Neuron (in vitro differentiated cells): ENCODE measurements at regions not wholly inside any gene's neighbourhood (a gene's known extent, or its start where the extent isn't known, plus 50 kb on each side); places are given as distances from the start of the nearest gene placed in this dataset.

ENCODE experiments used
- H2AFZ ChIP-seq: one replicate; pipeline ENCODE4 v1.6.1; 2013; ENCODE audit warnings: low read depth, mild to moderate bottlenecking, inconsistent platforms, low read length, moderate library complexity
- H3K27me3 ChIP-seq: one replicate; pipeline ENCODE4 v1.6.1; 2013; ENCODE audit warnings: low read length; ENCODE audit not compliant: insufficient read depth
- H3K36me3 ChIP-seq: one replicate; pipeline ENCODE4 v1.6.1; 2013; ENCODE audit warnings: low read length; ENCODE audit not compliant: insufficient read depth
- H3K4me1 ChIP-seq: one replicate; pipeline ENCODE4 v1.6.1; 2013; ENCODE audit warnings: low read length; ENCODE audit not compliant: insufficient read depth
- H3K4me3 ChIP-seq: 2 replicates; pipeline ENCODE4 v1.5.1; 2013; ENCODE audit warnings: mild to moderate bottlenecking, low read length, moderate library complexity
- H3K9me3 ChIP-seq: one replicate; pipeline ENCODE4 v1.6.1; 2013; ENCODE audit warnings: low read length

DNA sequence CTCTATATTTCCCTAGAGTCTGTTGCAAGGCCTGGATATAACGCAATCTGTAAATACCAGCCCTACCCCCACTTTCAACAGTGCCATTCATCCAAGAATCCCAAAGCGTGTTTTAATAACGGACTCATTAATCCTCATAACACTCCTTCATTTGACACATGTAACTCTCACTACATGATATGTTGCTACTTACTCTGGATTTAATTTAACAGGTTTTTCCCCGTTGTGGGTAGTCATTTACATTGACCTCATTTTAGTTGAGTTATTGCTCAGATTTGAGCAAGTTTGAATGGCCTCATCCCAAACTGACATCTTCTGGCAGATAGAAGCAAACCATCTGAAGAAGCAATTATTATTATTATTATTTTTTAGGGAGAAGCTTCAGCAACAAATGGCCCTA lies 125.4 kb upstream of the NPVF start:
- no peak overlapping the region for H2AFZ ChIP-seq
- H3K36me3 ChIP-seq = no peaks in the 10 kb centered on the region
- H3K4me3 ChIP-seq = no peak overlapping the region
- peaks cover 3% of the 10 kb centered on the region for H3K27me3 ChIP-seq
- H3K4me1 ChIP-seq = peaks cover 11% of the 10 kb centered on the region
- no peaks in the 10 kb centered on the region for H3K9me3 ChIP-seq

DNA sequence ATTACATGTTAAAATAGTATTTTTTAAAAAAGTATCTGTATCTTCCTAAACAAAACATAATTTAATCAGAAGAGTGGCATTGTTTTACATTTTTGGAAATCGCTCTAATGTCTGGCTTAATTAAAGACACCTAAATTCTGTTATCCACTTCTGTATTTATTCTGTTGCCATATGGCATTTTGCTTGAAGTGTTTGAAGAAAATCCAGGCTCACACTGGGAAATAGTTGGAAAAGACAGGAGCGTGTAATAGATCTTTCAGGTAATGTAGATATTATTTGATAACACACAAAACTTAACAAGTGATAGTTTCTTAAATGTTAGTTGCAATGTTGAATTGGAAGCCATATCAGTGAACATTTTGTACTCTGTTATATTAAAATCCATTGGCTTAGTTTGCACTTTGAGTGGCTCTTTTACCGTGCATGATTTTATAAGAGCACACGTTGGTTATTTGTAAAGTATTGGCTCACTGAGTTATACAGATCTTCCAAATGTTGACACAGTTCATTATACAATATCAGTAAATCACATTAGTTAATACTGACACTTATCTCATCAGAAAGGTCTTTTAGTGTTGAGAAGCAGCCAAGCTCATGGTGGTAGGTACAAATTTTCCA lies 128.4 kb upstream of the NPVF start:
- H2AFZ ChIP-seq = no peak overlapping the region
- peaks cover 3% of the 10 kb centered on the region for H3K9me3 ChIP-seq
- H3K36me3 ChIP-seq = no peaks in the 10 kb centered on the region
- no peak overlapping the region for H3K4me3 ChIP-seq
- H3K27me3 ChIP-seq = peaks cover 3% of the 10 kb centered on the region
- H3K4me1 ChIP-seq = peaks cover 30% of the 10 kb centered on the region

DNA sequence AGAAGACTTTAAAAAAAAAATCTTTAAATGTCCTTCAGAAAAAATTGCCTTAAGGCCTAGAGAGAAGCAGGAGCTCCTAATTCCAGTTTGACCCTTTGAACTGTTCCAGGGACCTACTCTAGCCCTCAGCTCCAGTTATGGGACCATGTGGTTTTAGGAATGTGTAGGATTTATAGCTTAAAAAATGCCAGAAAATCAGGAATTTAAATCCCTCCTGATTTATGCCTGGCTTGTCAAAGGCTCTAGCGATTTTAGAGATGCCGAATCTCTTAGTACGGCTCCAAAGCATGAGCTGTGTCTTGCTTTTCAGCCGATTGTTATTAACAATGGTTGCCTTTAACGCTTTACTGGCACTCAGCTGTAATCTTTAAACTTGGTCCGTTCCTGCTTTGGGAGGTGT lies 130.6 kb upstream of the NPVF start:
- Histone ChIP-seq H3K4me1 (peaks cover 30% of the 10 kb centered on the region), H3K4me3 (peak overlapping the region; percentile 24), H2AFZ (peak overlapping the region; percentile 38), H3K9me3 (peaks cover 3% of the 10 kb centered on the region), H3K27me3 (no peaks in the 10 kb centered on the region), H3K36me3 (no peaks in the 10 kb centered on the region)

DNA sequence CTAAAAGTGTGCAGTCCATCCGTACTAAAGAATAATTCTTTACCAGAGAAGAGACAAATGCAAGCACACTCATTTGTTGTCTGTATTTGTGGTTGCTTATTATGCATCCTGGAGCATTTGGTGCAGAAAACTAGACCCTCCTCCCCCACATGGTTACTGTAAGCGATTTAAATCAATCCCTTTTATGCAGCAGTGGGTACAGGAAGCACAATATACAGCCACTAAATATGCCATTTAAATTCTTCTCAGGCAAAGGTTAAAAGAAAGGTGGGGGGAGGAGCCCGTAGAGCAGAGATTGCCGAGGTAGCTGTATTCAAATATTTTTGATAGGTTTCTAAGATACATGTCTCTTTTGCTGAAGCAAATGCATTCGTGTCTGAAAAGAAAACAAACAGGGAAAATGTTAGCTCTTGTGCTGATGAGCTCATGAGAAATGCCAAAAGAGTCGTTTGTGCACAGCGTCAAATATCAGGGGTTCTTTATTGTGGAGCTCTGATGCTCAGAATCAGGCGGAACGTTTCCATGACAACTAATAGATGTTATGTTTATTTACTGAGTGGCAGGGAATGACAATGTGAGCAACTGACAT lies 131.3 kb upstream of the NPVF start:
- no peaks in the 10 kb centered on the region for H3K36me3 ChIP-seq
- H3K4me1 ChIP-seq = peaks cover 30% of the 10 kb centered on the region
- peaks cover 3% of the 10 kb centered on the region for H3K9me3 ChIP-seq
- peak overlapping the region; percentile 24 for H3K4me3 ChIP-seq
- peak overlapping the region; percentile 38 for H2AFZ ChIP-seq
- H3K27me3 ChIP-seq = no peaks in the 10 kb centered on the region

DNA sequence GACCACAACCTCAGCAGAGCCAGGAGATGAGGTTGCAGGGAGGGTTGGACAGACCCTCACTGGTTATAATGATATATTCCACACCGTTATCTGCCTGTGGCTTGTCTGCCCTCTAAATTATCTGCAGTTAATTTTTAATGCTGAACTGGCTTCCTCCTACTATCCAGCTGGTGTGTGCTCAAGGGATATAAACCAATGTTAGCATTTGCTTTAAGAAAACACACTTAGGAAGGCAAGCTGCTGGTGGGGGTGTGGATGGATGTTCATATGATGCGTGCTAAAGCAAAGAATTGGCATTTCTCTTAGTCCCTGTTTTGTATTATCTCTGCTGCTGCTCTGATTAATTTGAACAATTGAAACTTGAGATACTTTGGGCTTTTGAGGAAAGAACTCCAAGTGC lies 132.2 kb upstream of the NPVF start:
- H3K4me1 ChIP-seq = peaks cover 30% of the 10 kb centered on the region
- no peak overlapping the region for H3K4me3 ChIP-seq
- no peak overlapping the region for H2AFZ ChIP-seq
- no peaks in the 10 kb centered on the region for H3K36me3 ChIP-seq
- H3K9me3 ChIP-seq = peaks cover 3% of the 10 kb centered on the region
- H3K27me3 ChIP-seq = peaks cover 2% of the 10 kb centered on the region

DNA sequence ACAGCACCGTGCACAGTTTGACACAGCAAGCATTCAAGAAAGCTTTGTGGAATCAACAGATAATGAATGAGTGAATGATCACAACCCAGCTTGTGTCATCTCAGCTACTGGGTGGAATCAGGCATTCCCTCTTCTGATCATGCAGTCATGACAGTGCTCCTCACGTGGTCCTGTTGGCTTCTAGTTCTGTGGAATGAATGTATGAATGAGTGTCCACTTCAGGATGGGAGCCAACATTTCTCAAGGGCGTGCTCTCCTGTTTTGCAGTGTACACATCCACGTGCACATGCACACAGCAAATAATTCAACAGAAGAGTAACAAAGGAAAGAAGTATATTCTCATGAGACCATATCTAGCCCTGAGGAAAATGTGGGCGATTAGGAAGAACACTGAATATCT lies 133.1 kb upstream of the NPVF start:
- Histone ChIP-seq H3K4me1 (peaks cover 30% of the 10 kb centered on the region), H3K4me3 (no peak overlapping the region), H3K9me3 (peaks cover 3% of the 10 kb centered on the region), H3K27me3 (peaks cover 2% of the 10 kb centered on the region), H3K36me3 (no peaks in the 10 kb centered on the region), H2AFZ (no peak overlapping the region)

DNA sequence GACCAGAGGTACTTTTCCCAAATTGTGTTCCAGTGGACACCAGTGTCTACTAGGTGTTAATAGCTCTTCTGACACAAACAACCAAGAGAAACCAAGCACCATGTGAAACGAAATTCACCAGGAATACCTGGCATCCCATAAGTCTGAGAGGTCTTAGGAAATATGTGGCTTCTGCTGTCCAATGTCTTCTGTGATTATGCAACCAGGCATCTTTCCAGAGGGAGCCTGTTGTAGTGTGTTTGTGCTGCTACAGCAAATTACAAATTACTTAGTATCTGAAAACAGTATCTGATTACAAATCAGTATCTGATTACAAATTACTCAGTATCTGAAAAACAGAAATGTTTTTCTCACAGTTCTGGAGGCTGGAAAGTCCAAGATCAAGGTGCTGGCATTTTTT lies 133.6 kb upstream of the NPVF start:
- Histone ChIP-seq H2AFZ (no peak overlapping the region), H3K36me3 (no peaks in the 10 kb centered on the region), H3K4me3 (no peak overlapping the region), H3K4me1 (peaks cover 30% of the 10 kb centered on the region), H3K9me3 (peaks cover 3% of the 10 kb centered on the region), H3K27me3 (peaks cover 2% of the 10 kb centered on the region)

DNA sequence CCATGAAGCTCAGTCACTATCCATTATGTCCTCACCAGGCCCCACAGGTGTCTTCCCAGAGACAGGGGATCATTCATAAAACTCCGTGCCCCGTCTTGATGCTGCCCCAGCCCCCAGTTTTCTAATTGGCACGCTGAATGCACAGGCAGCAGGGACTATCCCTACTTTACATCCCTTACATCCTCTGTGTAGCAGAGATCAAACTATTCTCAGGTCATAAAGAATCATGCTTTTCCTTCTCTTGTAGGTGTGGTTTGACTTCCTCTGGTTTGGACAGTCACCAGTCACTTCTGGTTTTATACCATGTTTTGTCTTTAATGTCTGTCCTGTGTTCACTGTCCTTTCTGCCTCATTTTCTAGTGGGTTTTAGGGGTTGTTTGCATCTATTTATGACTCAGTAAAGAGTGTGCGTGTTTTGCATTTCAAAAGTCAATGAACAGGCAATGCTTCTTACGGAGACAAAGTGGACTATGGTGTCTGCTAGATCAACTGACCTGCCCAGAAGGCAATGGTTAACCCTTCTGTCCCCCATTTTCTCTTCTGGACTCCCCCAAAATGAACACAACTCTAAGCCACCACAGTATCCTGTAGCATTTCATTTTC lies 140.4 kb upstream of the NPVF start:
- no peaks in the 10 kb centered on the region for H3K9me3 ChIP-seq
- H3K4me1 ChIP-seq = peaks cover 5% of the 10 kb centered on the region
- no peaks in the 10 kb centered on the region for H3K36me3 ChIP-seq
- no peak overlapping the region for H3K4me3 ChIP-seq
- peaks cover 13% of the 10 kb centered on the region for H3K27me3 ChIP-seq
- H2AFZ ChIP-seq = no peak overlapping the region

DNA sequence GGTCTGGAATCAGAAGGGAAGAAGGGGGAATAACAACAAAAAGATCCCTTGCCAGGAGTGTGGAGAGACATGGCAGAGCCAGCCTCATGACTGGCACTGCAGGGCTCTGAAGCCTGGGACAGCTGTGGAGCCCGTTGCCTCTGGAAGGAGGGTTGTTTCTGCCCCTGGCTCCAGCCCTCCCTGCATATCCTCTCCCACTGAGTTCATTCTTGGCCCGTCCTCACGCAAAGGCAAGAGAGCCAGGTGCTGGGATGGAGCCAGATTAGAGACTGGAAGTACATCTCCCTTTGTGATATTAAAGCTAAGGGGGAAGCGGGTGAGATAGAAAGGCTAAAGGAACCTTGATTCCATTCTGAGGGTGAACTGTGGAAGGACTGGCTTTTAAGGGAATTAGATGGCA lies 141.5 kb upstream of the NPVF start:
- Histone ChIP-seq H2AFZ (no peak overlapping the region), H3K9me3 (no peaks in the 10 kb centered on the region), H3K4me3 (no peak overlapping the region), H3K4me1 (peaks cover 5% of the 10 kb centered on the region), H3K27me3 (peaks cover 13% of the 10 kb centered on the region), H3K36me3 (no peaks in the 10 kb centered on the region)

DNA sequence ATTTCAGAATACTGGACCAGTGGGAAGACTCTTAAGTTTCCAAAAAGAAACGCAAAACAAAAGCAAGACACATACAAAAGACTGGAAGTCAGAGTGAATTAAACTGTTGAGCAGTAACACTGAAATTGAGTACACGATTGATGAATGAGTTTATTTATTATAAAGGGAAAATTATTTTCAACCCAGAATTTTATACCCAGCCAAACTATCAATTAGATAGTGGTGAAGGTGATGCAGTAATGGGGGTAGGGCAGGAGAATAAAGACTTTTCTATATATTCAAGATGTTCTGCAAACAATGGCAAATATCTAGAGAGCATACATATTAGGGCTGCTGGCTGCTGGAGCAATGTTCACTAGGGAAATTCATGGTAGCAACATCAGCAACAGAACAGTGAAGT lies 143.7 kb upstream of the NPVF start:
- no peak overlapping the region for H3K4me3 ChIP-seq
- H3K4me1 ChIP-seq = peaks cover 8% of the 10 kb centered on the region
- no peaks in the 10 kb centered on the region for H3K9me3 ChIP-seq
- H2AFZ ChIP-seq = no peak overlapping the region
- H3K36me3 ChIP-seq = no peaks in the 10 kb centered on the region
- H3K27me3 ChIP-seq = peaks cover 11% of the 10 kb centered on the region

DNA sequence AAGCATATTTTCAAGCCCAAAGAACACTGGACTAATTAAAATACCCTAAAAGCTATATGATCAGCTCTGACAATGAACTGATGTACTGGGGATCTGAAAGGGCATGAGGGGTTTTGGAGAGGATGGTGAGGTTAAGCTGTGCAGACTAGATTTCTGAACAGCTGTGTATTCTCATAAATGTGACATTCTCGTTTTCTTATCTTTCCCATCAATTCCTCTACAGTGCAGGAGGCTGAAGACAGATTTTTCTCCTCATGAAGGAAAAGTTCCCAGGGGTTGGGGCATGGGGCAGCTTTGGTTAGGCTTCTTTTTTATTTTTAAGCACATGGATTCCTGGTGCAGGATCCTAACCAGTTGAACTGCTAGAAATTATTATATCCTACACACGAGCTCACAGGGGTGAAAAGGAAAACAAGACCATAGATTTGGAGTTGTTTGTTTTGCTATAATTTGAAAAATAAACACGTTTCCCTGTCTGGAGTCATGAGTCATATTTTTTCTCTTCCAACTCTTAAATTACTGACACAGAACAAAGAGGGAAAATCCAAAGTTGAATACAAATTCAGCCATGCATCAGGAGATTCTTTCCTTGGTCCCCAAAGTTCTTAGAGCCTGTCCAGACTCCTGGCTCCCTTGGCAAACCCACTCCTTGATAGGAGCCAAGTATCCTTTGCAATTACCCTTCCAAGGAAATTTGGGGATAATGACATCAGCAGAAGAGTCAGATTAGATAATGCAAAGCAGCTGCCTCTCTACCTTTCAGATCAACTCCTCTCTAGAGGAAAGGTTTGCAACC lies 147.7 kb upstream of the NPVF start:
- H3K9me3 ChIP-seq = no peaks in the 10 kb centered on the region
- H2AFZ ChIP-seq = no peak overlapping the region
- no peak overlapping the region for H3K4me3 ChIP-seq
- H3K4me1 ChIP-seq = peaks cover 3% of the 10 kb centered on the region
- H3K36me3 ChIP-seq = no peaks in the 10 kb centered on the region
- no peaks in the 10 kb centered on the region for H3K27me3 ChIP-seq

DNA sequence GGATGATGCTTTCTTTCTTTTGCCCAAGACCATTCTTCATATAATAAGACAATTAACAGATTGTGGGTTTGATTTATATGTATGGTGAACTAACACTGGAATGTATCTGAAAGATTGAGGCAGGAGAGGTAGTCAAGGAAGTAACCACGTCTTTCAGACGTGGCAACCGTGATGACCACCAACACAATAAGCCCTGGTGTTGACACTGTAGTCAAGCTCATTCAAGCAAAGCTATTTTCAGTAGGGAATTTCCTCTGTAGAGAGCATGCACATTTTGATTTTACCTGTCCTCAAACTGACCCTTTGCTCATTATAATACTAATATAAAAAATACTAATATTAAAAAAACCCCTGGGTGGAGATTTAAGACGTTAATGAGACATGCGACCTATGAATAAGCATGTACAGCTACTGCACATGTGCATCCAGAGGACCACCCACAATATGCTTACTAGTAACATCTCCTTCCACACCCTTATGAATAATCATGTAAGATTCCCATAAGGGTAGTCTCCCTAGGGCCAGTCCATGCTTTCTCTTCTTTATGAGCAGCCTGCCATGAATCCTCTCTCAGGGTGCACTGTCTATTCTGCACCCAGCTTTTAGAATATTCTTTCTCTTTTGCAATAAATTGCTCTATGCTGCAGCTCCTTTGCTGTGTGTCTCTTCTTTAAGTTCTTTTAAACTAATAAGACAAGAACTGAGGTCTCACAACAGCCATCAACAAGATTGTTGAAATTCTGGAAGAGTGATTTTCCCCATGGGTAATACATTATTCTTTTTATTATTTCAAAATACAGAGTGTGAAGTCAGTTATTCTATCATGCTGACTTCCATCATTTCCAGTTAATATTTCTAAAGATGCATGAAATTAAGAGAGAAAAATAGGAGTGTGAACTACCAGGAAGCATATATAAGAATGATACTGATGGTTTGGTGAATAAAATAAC lies 151.3 kb upstream of the NPVF start:
- H3K9me3 ChIP-seq = no peaks in the 10 kb centered on the region
- peaks cover 3% of the 10 kb centered on the region for H3K4me1 ChIP-seq
- no peaks in the 10 kb centered on the region for H3K27me3 ChIP-seq
- H2AFZ ChIP-seq = no peak overlapping the region
- no peaks in the 10 kb centered on the region for H3K36me3 ChIP-seq
- no peak overlapping the region for H3K4me3 ChIP-seq
